Mesenchymal stem cell (in vitro differentiated cells and primary cell): ENCODE measurements at regions not wholly inside any gene's neighbourhood (a gene's known extent, or its start where the extent isn't known, plus 50 kb on each side); places are given as distances from the start of the nearest gene placed in this dataset.

Experiments
- DNase-seq: peaks from one replicate; pipeline ENCODE4 v3.0.0-alpha.2; 2013
- H2AFZ ChIP-seq: one replicate; pipeline ENCODE4 v1.6.1; 2013; ENCODE audit warnings: low read depth, mild to moderate bottlenecking, control low read depth, inconsistent platforms, low read length, moderate library complexity
- H2AK5ac ChIP-seq: 2 replicates; pipeline ENCODE4 v1.6.1; 2013; ENCODE audit warnings: low read length, moderate library complexity, mild to moderate bottlenecking, inconsistent platforms; ENCODE audit not compliant: severe bottlenecking
- H2BK120ac ChIP-seq: one replicate; pipeline ENCODE4 v1.6.1; 2013; ENCODE audit warnings: low read depth, mild to moderate bottlenecking, inconsistent platforms, low read length, moderate library complexity
- H2BK12ac ChIP-seq, 2 experiments: one replicate each; pipeline ENCODE4 v1.6.1; 2013; ENCODE audit warnings: inconsistent platforms in 2 of 2, low read length in 2 of 2, mild to moderate bottlenecking in 2 of 2, moderate library complexity in 2 of 2, control low read depth in 1 of 2
- H2BK15ac ChIP-seq: one replicate; pipeline ENCODE4 v1.6.1; 2013; ENCODE audit warnings: mild to moderate bottlenecking, low read depth, inconsistent platforms; ENCODE audit not compliant: poor library complexity, severe bottlenecking
- H2BK5ac ChIP-seq: 2 replicates; pipeline ENCODE4 v1.6.1; 2013; ENCODE audit warnings: low read depth, mild to moderate bottlenecking, low read length, control low read depth, inconsistent platforms; ENCODE audit not compliant: poor library complexity, severe bottlenecking
- H3K14ac ChIP-seq, 2 experiments: one replicate each; pipeline ENCODE4 v1.6.1; 2013; ENCODE audit warnings: inconsistent platforms in 2 of 2, low read length in 2 of 2, control low read depth in 1 of 2, mild to moderate bottlenecking in 1 of 2, moderate library complexity in 1 of 2
- H3K18ac ChIP-seq, 2 experiments: one replicate each; pipeline ENCODE4 v1.6.1; 2013; ENCODE audit warnings: inconsistent platforms in 2 of 2, low read length in 2 of 2, control low read depth in 1 of 2, low read depth in 1 of 2, mild to moderate bottlenecking in 1 of 2
- H3K23ac ChIP-seq, 2 experiments: one replicate each; pipeline ENCODE4 v1.6.1; 2013; ENCODE audit warnings: inconsistent platforms in 2 of 2, low read length in 2 of 2, mild to moderate bottlenecking in 2 of 2, moderate library complexity in 2 of 2, control low read depth in 1 of 2
- H3K27ac ChIP-seq: 2 replicates; pipeline ENCODE4 v1.5.1; 2013; ENCODE audit warnings: mild to moderate bottlenecking, moderate library complexity, low read length, control low read depth, inconsistent platforms; ENCODE audit not compliant: poor library complexity, severe bottlenecking
- H3K27me3 ChIP-seq, 2 experiments: 2 replicates each; pipeline versions ENCODE4 v1.6.1 to v1.7.0; 2013; ENCODE audit warnings: low read length in 2 of 2, mild to moderate bottlenecking in 2 of 2, moderate library complexity in 2 of 2, control low read depth in 1 of 2, inconsistent platforms in 1 of 2; ENCODE audit not compliant: control insufficient read depth in 1 of 2, insufficient read depth in 1 of 2
- H3K36me3 ChIP-seq, 2 experiments: 2 replicates each; pipeline versions ENCODE4 v1.6.1 to v1.7.0; 2013; ENCODE audit warnings: low read length in 2 of 2, control low read depth in 1 of 2, inconsistent platforms in 1 of 2, low read depth in 1 of 2, mild to moderate bottlenecking in 1 of 2; ENCODE audit not compliant: insufficient read depth in 2 of 2, control insufficient read depth in 1 of 2
- H3K4ac ChIP-seq, 2 experiments: one replicate each; pipeline ENCODE4 v1.6.1; 2013; ENCODE audit warnings: inconsistent platforms in 2 of 2, low read length in 2 of 2, mild to moderate bottlenecking in 2 of 2, moderate library complexity in 2 of 2, control low read depth in 1 of 2, low read depth in 1 of 2
- H3K4me1 ChIP-seq: 2 replicates; pipeline ENCODE4 v1.6.1; 2013; ENCODE audit warnings: low read depth, low read length, control low read depth; ENCODE audit not compliant: control insufficient read depth, insufficient read depth
- H3K4me2 ChIP-seq: 2 replicates; pipeline ENCODE4 v1.6.1; 2013; ENCODE audit warnings: low read length, mild to moderate bottlenecking, inconsistent platforms; ENCODE audit not compliant: poor library complexity, severe bottlenecking
- H3K4me3 ChIP-seq, 2 experiments: 2 replicates each; pipeline versions ENCODE4 v1.5.1 to v1.7.0; 2013; ENCODE audit warnings: low read length in 2 of 2, mild to moderate bottlenecking in 2 of 2, control low read depth in 1 of 2, low read depth in 1 of 2; ENCODE audit not compliant: insufficient read depth in 1 of 2
- H3K79me1 ChIP-seq: replicated peaks from 2 replicates; pipeline ENCODE4 v1.6.1; 2013; ENCODE audit warnings: mild to moderate bottlenecking, control low read depth, low read length, inconsistent platforms; ENCODE audit not compliant: poor library complexity, severe bottlenecking
- H3K9ac ChIP-seq: 2 replicates; pipeline ENCODE4 v1.7.0; 2013; ENCODE audit warnings: mild to moderate bottlenecking, low read length, moderate library complexity
- H3K9me3 ChIP-seq: 2 replicates; pipeline ENCODE4 v1.7.0; 2013; ENCODE audit warnings: mild to moderate bottlenecking, low read length; ENCODE audit not compliant: control insufficient read depth
- H4K8ac ChIP-seq: one replicate; pipeline ENCODE4 v1.6.1; 2013; ENCODE audit warnings: inconsistent platforms, mild to moderate bottlenecking, low read length, moderate library complexity
- H4K91ac ChIP-seq: one replicate; pipeline ENCODE4 v1.6.1; 2013; ENCODE audit warnings: mild to moderate bottlenecking, low read length, inconsistent platforms
- WGBS: methylation state at CpG from one replicate; pipeline ENCODE4 v1.1.7; 2013; ENCODE audit warnings: mixed read lengths; 5-methylcytosine and 5-hydroxymethylcytosine counted together

DNA sequence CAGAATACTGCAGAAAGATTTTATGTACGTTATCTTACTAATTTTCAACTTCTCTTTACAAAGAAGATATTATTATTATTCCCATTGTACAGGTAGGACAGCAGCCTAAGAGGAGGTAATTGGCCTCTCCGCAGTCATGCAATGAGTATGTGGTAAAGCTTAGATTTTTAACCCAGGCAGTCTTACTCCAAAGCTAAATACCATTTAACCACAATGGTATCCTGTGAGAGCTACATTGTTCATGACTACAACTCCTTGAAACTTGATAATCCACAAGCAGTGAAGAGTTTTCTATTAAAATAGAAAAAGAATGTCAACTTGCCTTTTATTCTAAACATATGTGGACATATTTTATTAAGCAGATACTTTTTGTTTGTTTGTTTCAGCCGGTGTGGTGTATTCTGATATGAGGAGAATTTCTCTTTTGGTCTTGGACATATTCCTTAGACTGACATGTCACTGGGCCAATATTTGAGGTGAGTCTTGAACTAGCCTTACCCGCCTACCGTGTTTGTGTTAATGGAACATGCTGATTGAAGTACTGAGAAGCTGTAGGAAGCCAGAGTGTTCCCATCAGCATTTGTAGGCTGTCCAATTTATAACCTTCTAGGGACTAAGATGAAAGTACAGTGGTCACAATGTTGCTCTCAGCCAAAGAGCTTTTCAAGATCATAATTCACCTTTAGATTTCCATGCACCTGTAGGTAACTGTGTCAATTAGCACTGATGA lies 293.9 kb upstream of the DCC start:
- no peak overlapping the region for H2AFZ ChIP-seq
- no peak overlapping the region for H4K8ac ChIP-seq
- H3K9ac ChIP-seq: no peak overlapping the region
- no peak overlapping the region for H2BK12ac ChIP-seq
- H3K27ac ChIP-seq: no peak overlapping the region
- DNase-seq: no peak
- no peaks in the 10 kb centered on the region for H3K4me1 ChIP-seq
- no peak overlapping the region for H3K4ac ChIP-seq
- H3K4me2 ChIP-seq: no peak overlapping the region
- 87% methylated on average over 4 of the region's 5 CpGs for WGBS
- no peak overlapping the region for H3K18ac ChIP-seq
- H2BK15ac ChIP-seq: no peak overlapping the region
- no peak overlapping the region for H3K4me3 ChIP-seq
- no peaks in the 10 kb centered on the region for H3K36me3 ChIP-seq
- H3K79me1 ChIP-seq: no peaks in the 10 kb centered on the region
- no peak overlapping the region for H2AK5ac ChIP-seq
- no peak overlapping the region for H3K23ac ChIP-seq
- peaks cover 5% of the 10 kb centered on the region for H3K9me3 ChIP-seq
- no peak overlapping the region for H3K14ac ChIP-seq
- H2BK120ac ChIP-seq: no peak overlapping the region
- no peak overlapping the region for H4K91ac ChIP-seq
- H3K27me3 ChIP-seq: no peaks in the 10 kb centered on the region
- no peak overlapping the region for H2BK5ac ChIP-seq

- H3K23ac ChIP-seq: no peak overlapping the region
- H3K36me3 ChIP-seq: no peaks in the 10 kb centered on the region
- no peak overlapping the region for H2BK15ac ChIP-seq
- DNase-seq: no peak
- no peak overlapping the region for H3K14ac ChIP-seq
- no peak overlapping the region for H3K18ac ChIP-seq
- H3K4me2 ChIP-seq: no peak overlapping the region
- H2AFZ ChIP-seq: no peak overlapping the region
- no peak overlapping the region for H2BK5ac ChIP-seq
- no peak overlapping the region for H3K9ac ChIP-seq
- H2BK120ac ChIP-seq: no peak overlapping the region
- H2AK5ac ChIP-seq: no peak overlapping the region
- no peaks in the 10 kb centered on the region for H3K27me3 ChIP-seq
- no peak overlapping the region for H3K4ac ChIP-seq
- no peak overlapping the region for H4K91ac ChIP-seq
- H3K4me1 ChIP-seq: no peaks in the 10 kb centered on the region
- no peak overlapping the region for H3K4me3 ChIP-seq
- H2BK12ac ChIP-seq: no peak overlapping the region
- no peak overlapping the region for H4K8ac ChIP-seq
- WGBS: 75% methylated on average over 4 of the region's 4 CpGs
- H3K27ac ChIP-seq: no peak overlapping the region
- no peaks in the 10 kb centered on the region for H3K79me1 ChIP-seq
- peaks cover 5% of the 10 kb centered on the region for H3K9me3 ChIP-seq
These were observed 293.2 kb upstream of the DCC start for GRCh38 chr18:52046842-52047241.

GRCh38 chr18:52054324-52054723 lies 285.7 kb upstream of the DCC start:
- Histone ChIP-seq H3K4me1 (no peaks in the 10 kb centered on the region), H2BK5ac (no peak overlapping the region), H3K4me2 (no peak overlapping the region), H3K4me3 (no peak overlapping the region), H2BK120ac (no peak overlapping the region), H3K79me1 (no peaks in the 10 kb centered on the region), H3K9ac (no peak overlapping the region), H3K27ac (no peak overlapping the region), H3K36me3 (no peaks in the 10 kb centered on the region), H3K9me3 (peaks cover 5% of the 10 kb centered on the region), H3K4ac (no peak overlapping the region), H4K8ac (no peak overlapping the region), H3K27me3 (no peaks in the 10 kb centered on the region), H2BK12ac (no peak overlapping the region), H2BK15ac (no peak overlapping the region), H3K23ac (no peak overlapping the region), H4K91ac (no peak overlapping the region), H2AK5ac (no peak overlapping the region), H3K14ac (no peak overlapping the region), H3K18ac (no peak overlapping the region), H2AFZ (no peak overlapping the region)
- no peak for DNase-seq

DNA sequence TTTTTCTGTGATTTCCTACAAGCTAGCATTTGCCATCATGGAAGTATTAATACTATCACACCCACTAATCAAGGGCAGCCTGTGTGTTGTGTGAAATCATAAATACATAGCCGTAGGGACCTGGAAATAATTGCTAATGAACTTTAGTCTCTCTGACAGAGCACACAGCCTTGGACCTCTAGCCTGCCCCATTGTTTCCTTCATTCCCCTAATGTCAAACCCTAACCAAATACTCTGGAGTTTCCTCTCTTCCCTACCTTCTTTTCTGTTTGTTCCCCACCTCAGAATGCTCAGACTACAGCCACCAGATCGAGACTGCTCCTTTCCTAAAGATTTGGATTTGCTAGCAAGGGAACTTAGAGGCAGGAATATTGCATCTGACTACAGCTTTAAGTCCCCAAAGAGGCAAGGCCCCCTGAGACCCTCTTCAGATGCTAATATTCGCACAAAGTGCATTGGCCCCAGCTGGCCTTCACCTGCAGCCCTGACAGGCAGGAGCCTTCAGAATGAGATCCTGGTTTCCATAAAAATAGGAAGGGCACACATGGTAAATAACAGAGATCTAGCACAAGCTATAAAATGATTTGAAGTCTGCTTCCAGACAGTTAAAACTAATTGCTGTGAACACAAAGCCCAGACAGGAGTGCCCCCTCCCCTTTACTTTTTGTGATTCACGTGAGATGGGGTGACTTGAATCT lies 279.2 kb upstream of the DCC start:
- no peak overlapping the region for H4K91ac ChIP-seq
- H3K14ac ChIP-seq: no peak overlapping the region
- H3K27me3 ChIP-seq: no peaks in the 10 kb centered on the region
- no peaks in the 10 kb centered on the region for H3K4me1 ChIP-seq
- no peaks in the 10 kb centered on the region for H3K79me1 ChIP-seq
- no peak overlapping the region for H3K18ac ChIP-seq
- H2BK5ac ChIP-seq: no peak overlapping the region
- H3K4ac ChIP-seq: no peak overlapping the region
- no peak for DNase-seq
- no peak overlapping the region for H3K4me3 ChIP-seq
- no peak overlapping the region for H3K27ac ChIP-seq
- no peak overlapping the region for H3K4me2 ChIP-seq
- peaks cover 14% of the 10 kb centered on the region for H3K9me3 ChIP-seq
- H2BK15ac ChIP-seq: no peak overlapping the region
- no peak overlapping the region for H2AFZ ChIP-seq
- H4K8ac ChIP-seq: no peak overlapping the region
- no peak overlapping the region for H2BK12ac ChIP-seq
- H3K9ac ChIP-seq: no peak overlapping the region
- 47% methylated on average over 4 of the region's 4 CpGs for WGBS
- no peak overlapping the region for H2AK5ac ChIP-seq
- H2BK120ac ChIP-seq: no peak overlapping the region
- H3K36me3 ChIP-seq: no peaks in the 10 kb centered on the region
- H3K23ac ChIP-seq: no peak overlapping the region
